ENCODE measurements at regions not wholly inside any gene's neighbourhood (a gene's known extent, or its start where the extent isn't known, plus 50 kb on each side); places are given as distances from the start of the nearest gene placed in this dataset.

GRCh38 chr4:126242679-126243390 lies 928.1 kb downstream of the FAT4 start:
- no peak for TF ChIP-seq CTCF (conservative IDR thresholded peaks at IDR 0.05; ENCODE audit: low read depth, low read length)
- DNase-seq (ENCODE audit: low read depth): no peak
- H3K4me3 ChIP-seq (ENCODE audit: low read depth, low read length): no peak overlapping the region

- H3K4me3 ChIP-seq (ENCODE audit: low read depth, low read length): no peak overlapping the region
- no peak for TF ChIP-seq CTCF (conservative IDR thresholded peaks at IDR 0.05; ENCODE audit: low read depth, low read length)
- no peak for DNase-seq (ENCODE audit: low read depth)
Measured at GRCh38 chr4:126247409-126247808, 932.7 kb downstream of the FAT4 start.

- DNase-seq (ENCODE audit: low read depth): no peak
- H3K4me3 ChIP-seq (ENCODE audit: low read depth, low read length): no peak overlapping the region
- no peak for TF ChIP-seq CTCF (conservative IDR thresholded peaks at IDR 0.05; ENCODE audit: low read depth, low read length)
Measured at GRCh38 chr4:126250006-126250405, 935.3 kb downstream of the FAT4 start.

GRCh38 chr4:126251169-126251568 lies 936.4 kb downstream of the FAT4 start:
- no peak for TF ChIP-seq CTCF (conservative IDR thresholded peaks at IDR 0.05; ENCODE audit: low read depth, low read length)
- no peak overlapping the region for H3K4me3 ChIP-seq (ENCODE audit: low read depth, low read length)

GRCh38 chr4:126262665-126263064 lies 947.9 kb downstream of the FAT4 start:
- no peak for DNase-seq (ENCODE audit: low read depth)

More at GRCh38 chr4:126251169-126251568, 936.4 kb downstream of the FAT4 start:
- DNase-seq (ENCODE audit: low read depth): no peak

GRCh38 chr4:126264839-126265238 lies 950.1 kb downstream of the FAT4 start:
- no peak for TF ChIP-seq CTCF (conservative IDR thresholded peaks at IDR 0.05; ENCODE audit: low read depth, low read length)
- H3K4me3 ChIP-seq (ENCODE audit: low read depth, low read length): no peak overlapping the region
- DNase-seq (ENCODE audit: low read depth): no peak

More at GRCh38 chr4:126262665-126263064, 947.9 kb downstream of the FAT4 start:
- no peak for TF ChIP-seq CTCF (conservative IDR thresholded peaks at IDR 0.05; ENCODE audit: low read depth, low read length)
- no peak overlapping the region for H3K4me3 ChIP-seq (ENCODE audit: low read depth, low read length)

GRCh38 chr4:126265888-126266287 lies 951.1 kb downstream of the FAT4 start:
- H3K4me3 ChIP-seq (ENCODE audit: low read depth, low read length): no peak overlapping the region
- no peak for TF ChIP-seq CTCF (conservative IDR thresholded peaks at IDR 0.05; ENCODE audit: low read depth, low read length)
- DNase-seq (ENCODE audit: low read depth): no peak
